ENCODE measurements at regions not wholly inside any gene's neighbourhood (a gene's known extent, or its start where the extent isn't known, plus 50 kb on each side); places are given as distances from the start of the nearest gene placed in this dataset.
"Not testable (repeated sequence)": the region's sequence is repeated elsewhere in the genome, so short reads cannot be mapped to it uniquely, and the experiment has no call there.

- no peak for DNase-seq (ENCODE audit: low spot score)
- in situ Hi-C loops (cut with MboI; ENCODE audit: low pct_unique_long_range_greater_than_20kb, low sequenced_read_pairs, unreplicated experiment): no loop called here
- TF ChIP-seq CTCF (IDR thresholded peaks at IDR 0.05; ENCODE audit: extremely low read depth, insufficient read depth, missing control alignments): no peak
Observed at GRCh38 chr3:124648551-124648950, 81.7 kb upstream of the UMPS start.

- in situ Hi-C loops (cut with MboI; ENCODE audit: low pct_unique_long_range_greater_than_20kb, low sequenced_read_pairs, unreplicated experiment): no loop called here
- TF ChIP-seq CTCF (IDR thresholded peaks at IDR 0.05; ENCODE audit: extremely low read depth, insufficient read depth, missing control alignments): no peak
- DNase-seq (ENCODE audit: low spot score): peak; percentile 51
Observed at GRCh38 chr3:124650798-124651197, 79.5 kb upstream of the UMPS start.

- DNase-seq (ENCODE audit: low spot score); in situ Hi-C loops (cut with MboI; ENCODE audit: low pct_unique_long_range_greater_than_20kb, low sequenced_read_pairs, unreplicated experiment): not testable (repeated sequence)
Observed at GRCh38 chr3:124651416-124651815, 78.8 kb upstream of the UMPS start.

- no peak for TF ChIP-seq CTCF (IDR thresholded peaks at IDR 0.05; ENCODE audit: extremely low read depth, insufficient read depth, missing control alignments)
- in situ Hi-C loops (cut with MboI; ENCODE audit: low pct_unique_long_range_greater_than_20kb, low sequenced_read_pairs, unreplicated experiment): no loop called here
- peak; percentile 38 for DNase-seq (ENCODE audit: low spot score)
Observed at GRCh38 chr3:124652009-124652408, 78.2 kb upstream of the UMPS start.

- no peak for DNase-seq (ENCODE audit: low spot score)
- in situ Hi-C loops (cut with MboI; ENCODE audit: low pct_unique_long_range_greater_than_20kb, low sequenced_read_pairs, unreplicated experiment): no loop called here
- no peak for TF ChIP-seq CTCF (IDR thresholded peaks at IDR 0.05; ENCODE audit: extremely low read depth, insufficient read depth, missing control alignments)
Observed at GRCh38 chr3:124653071-124653796, 77.0 kb upstream of the UMPS start.

GRCh38 chr3:124653797-124654469 lies 76.3 kb upstream of the UMPS start:
- no peak for DNase-seq (ENCODE audit: low spot score)
- in situ Hi-C loops (cut with MboI; ENCODE audit: low pct_unique_long_range_greater_than_20kb, low sequenced_read_pairs, unreplicated experiment): no loop called here
- no peak for TF ChIP-seq CTCF (IDR thresholded peaks at IDR 0.05; ENCODE audit: extremely low read depth, insufficient read depth, missing control alignments)

GRCh38 chr3:124654470-124654845 lies 75.8 kb upstream of the UMPS start:
- TF ChIP-seq CTCF (IDR thresholded peaks at IDR 0.05; ENCODE audit: extremely low read depth, insufficient read depth, missing control alignments): no peak
- no peak for DNase-seq (ENCODE audit: low spot score)
- in situ Hi-C loops (cut with MboI; ENCODE audit: low pct_unique_long_range_greater_than_20kb, low sequenced_read_pairs, unreplicated experiment): no loop called here
